ENCODE measurements at regions not wholly inside any gene's neighbourhood (a gene's known extent, or its start where the extent isn't known, plus 50 kb on each side); places are given as distances from the start of the nearest gene placed in this dataset.

DNA sequence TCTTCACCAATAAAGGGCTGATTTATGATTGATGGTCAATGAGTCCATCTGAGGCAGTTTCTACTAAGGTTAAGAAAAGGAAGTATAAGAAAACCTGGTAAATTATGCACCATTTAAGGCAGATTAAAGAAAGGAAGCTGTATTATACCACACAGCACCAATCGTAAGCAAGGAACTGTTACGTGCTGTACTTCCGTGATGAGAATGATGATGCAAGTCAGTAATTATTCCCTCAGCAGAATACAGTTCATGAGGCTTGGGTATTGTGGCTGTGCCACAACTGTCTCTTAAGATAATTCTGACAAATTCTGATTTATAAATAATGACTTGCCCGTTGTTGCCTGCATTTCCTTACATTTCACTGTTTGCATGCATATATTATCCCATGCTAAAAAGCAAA is 699.0 kb downstream of the HDGFL1 start:
- TF ChIP-seq FIP1L1 (IDR thresholded peaks at IDR 0.05; ENCODE audit: borderline replicate concordance, insufficient read depth, low read depth, low read length) (no peak), NR2C2 (CRISPR knock-in tag; IDR thresholded peaks at IDR 0.05; ENCODE audit: borderline replicate concordance) (no peak), CTCF (CRISPR knock-in tag; IDR thresholded peaks at IDR 0.05) (no peak), ZFP36L1 (CRISPR knock-in tag; IDR thresholded peaks at IDR 0.05) (no peak), ZNF747 (CRISPR knock-in tag; IDR thresholded peaks at IDR 0.05; ENCODE audit: borderline replicate concordance) (no peak), AFF4 (CRISPR knock-in tag; IDR thresholded peaks at IDR 0.05) (no peak), ZNF710 (CRISPR knock-in tag; IDR thresholded peaks at IDR 0.05; ENCODE audit: borderline replicate concordance) (no peak), DR1 (CRISPR knock-in tag; IDR thresholded peaks at IDR 0.05) (no peak), HINFP (CRISPR knock-in tag; IDR thresholded peaks at IDR 0.05; ENCODE audit: low read depth) (no peak), RAD21 (CRISPR knock-in tag; IDR thresholded peaks at IDR 0.05) (no peak), ZNF567 (CRISPR knock-in tag; IDR thresholded peaks at IDR 0.05; ENCODE audit: borderline replicate concordance) (no peak), ZFX (CRISPR knock-in tag; IDR thresholded peaks at IDR 0.05; ENCODE audit: low read depth) (no peak), SMC3 (IDR thresholded peaks at IDR 0.05; ENCODE audit: low read length) (no peak)

All from HepG2 (cell line).